PFSK-1 (cell line): ENCODE measurements at regions not wholly inside any gene's neighbourhood (a gene's known extent, or its start where the extent isn't known, plus 50 kb on each side); places are given as distances from the start of the nearest gene placed in this dataset.

Experiments
- FOXP2 ChIP-seq: optimal IDR thresholded peaks from 2 replicates; pipeline ENCODE3; 2011; ENCODE audit warnings: borderline replicate concordance, control low read depth, inconsistent platforms; ENCODE audit not compliant: insufficient read depth; ENCODE audit errors: extremely low read length, extremely low read depth
- POLR2AphosphoS5 ChIP-seq: IDR thresholded peaks from 2 replicates; pipeline ENCODE4 v1.6.1; 2012; ENCODE audit warnings: low read depth, mild to moderate bottlenecking, control low read depth, low read length, moderate library complexity
- SIN3A ChIP-seq: IDR thresholded peaks from 2 replicates; pipeline ENCODE4 v1.6.1; 2012; ENCODE audit warnings: mild to moderate bottlenecking, low read length, moderate library complexity, borderline replicate concordance; ENCODE audit not compliant: insufficient read depth
- TAF1 ChIP-seq: IDR thresholded peaks from 2 replicates; pipeline ENCODE4 v1.6.1; 2012; ENCODE audit warnings: low read length, control low read depth, borderline replicate concordance; ENCODE audit not compliant: insufficient read depth
- TF ChIP-seq, protein P1 (sequence below), 2 experiments: IDR thresholded peaks; 2 replicates each; pipeline versions ENCODE4 v1.6.1 to v1.8.0; 2011 to 2012; ENCODE audit warnings: low read depth in 2 of 2, low read length in 2 of 2, control low read depth in 1 of 2, inconsistent platforms in 1 of 2, mild to moderate bottlenecking in 1 of 2, moderate library complexity in 1 of 2; ENCODE audit not compliant: insufficient read depth in 1 of 2

GRCh38 chr1:112316254-112316913 is 79.6 kb upstream of the CTTNBP2NL start:
- TF ChIP-seq TAF1 (no peak), FOXP2 (no peak), POLR2AphosphoS5 (no peak), SIN3A (no peak)
- TF ChIP-seq, protein P1, sequence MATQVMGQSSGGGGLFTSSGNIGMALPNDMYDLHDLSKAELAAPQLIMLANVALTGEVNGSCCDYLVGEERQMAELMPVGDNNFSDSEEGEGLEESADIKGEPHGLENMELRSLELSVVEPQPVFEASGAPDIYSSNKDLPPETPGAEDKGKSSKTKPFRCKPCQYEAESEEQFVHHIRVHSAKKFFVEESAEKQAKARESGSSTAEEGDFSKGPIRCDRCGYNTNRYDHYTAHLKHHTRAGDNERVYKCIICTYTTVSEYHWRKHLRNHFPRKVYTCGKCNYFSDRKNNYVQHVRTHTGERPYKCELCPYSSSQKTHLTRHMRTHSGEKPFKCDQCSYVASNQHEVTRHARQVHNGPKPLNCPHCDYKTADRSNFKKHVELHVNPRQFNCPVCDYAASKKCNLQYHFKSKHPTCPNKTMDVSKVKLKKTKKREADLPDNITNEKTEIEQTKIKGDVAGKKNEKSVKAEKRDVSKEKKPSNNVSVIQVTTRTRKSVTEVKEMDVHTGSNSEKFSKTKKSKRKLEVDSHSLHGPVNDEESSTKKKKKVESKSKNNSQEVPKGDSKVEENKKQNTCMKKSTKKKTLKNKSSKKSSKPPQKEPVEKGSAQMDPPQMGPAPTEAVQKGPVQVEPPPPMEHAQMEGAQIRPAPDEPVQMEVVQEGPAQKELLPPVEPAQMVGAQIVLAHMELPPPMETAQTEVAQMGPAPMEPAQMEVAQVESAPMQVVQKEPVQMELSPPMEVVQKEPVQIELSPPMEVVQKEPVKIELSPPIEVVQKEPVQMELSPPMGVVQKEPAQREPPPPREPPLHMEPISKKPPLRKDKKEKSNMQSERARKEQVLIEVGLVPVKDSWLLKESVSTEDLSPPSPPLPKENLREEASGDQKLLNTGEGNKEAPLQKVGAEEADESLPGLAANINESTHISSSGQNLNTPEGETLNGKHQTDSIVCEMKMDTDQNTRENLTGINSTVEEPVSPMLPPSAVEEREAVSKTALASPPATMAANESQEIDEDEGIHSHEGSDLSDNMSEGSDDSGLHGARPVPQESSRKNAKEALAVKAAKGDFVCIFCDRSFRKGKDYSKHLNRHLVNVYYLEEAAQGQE (IDR thresholded peaks at IDR 0.05; ENCODE audit: insufficient read depth in 1 of 2, low read depth in 2 of 2, low read length in 2 of 2) = no peak

DNA sequence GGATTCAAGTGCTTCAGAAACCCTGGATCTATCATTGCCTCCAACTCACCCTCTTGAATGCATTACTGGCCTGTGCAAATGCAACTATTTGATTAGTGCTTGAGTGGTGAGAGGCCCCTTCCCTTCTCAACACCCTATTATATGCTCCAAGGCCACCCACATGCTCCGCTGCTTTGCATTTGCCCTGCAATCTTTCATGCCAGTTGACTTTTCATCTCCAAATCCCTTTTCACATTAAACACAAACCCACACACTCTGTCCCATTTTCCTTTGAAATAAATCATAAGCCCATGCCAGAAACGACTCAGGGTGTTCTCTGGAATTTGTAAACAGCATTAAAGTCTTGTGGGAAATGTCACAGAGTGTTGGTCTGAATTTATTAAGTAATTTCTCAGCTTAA is 78.9 kb upstream of the CTTNBP2NL start:
- TF ChIP-seq TAF1 = no peak
- TF ChIP-seq POLR2AphosphoS5 = no peak
- no peak for TF ChIP-seq SIN3A
- TF ChIP-seq FOXP2 = no peak
- TF ChIP-seq, protein P1 (IDR thresholded peaks at IDR 0.05; ENCODE audit: insufficient read depth in 1 of 2, low read depth in 2 of 2, low read length in 2 of 2) = no peak

- TF ChIP-seq FOXP2 (no peak), TAF1 (no peak), SIN3A (no peak), POLR2AphosphoS5 (no peak)
- TF ChIP-seq, protein P1 (IDR thresholded peaks at IDR 0.05; ENCODE audit: insufficient read depth in 1 of 2, low read depth in 2 of 2, low read length in 2 of 2) = no peak
These were observed 78.4 kb upstream of the CTTNBP2NL start for GRCh38 chr1:112317611-112318062.

- TF ChIP-seq SIN3A (no peak), POLR2AphosphoS5 (no peak), FOXP2 (no peak), TAF1 (no peak)
- TF ChIP-seq, protein P1 (IDR thresholded peaks at IDR 0.05; ENCODE audit: insufficient read depth in 1 of 2, low read depth in 2 of 2, low read length in 2 of 2) = no peak
These were observed 77.8 kb upstream of the CTTNBP2NL start for GRCh38 chr1:112318263-112318662.
